Activated T-cell treated with anti-CD3 and anti-CD28 coated beads, Interleukin-2, amount 50 U/mL, for 24 hours (primary cell): ENCODE measurements at regions not wholly inside any gene's neighbourhood (a gene's known extent, or its start where the extent isn't known, plus 50 kb on each side); places are given as distances from the start of the nearest gene placed in this dataset.

Experiments used
- DNase-seq: peaks from one replicate; pipeline ENCODE4 v3.0.0-alpha.2; 2020
- H3K27ac Mint-ChIP-seq: 2 replicates; pipeline ENCODE4 v1.8.0; 2020; ENCODE audit warnings: mild to moderate bottlenecking, mixed read lengths
- H3K27me3 Mint-ChIP-seq: 2 replicates; pipeline ENCODE4 v1.8.0; 2020; ENCODE audit warnings: mixed read lengths
- H3K36me3 Mint-ChIP-seq: 2 replicates; pipeline ENCODE4 v1.8.0; 2020; ENCODE audit warnings: low read depth, mixed read lengths
- H3K4me1 Mint-ChIP-seq: 2 replicates; pipeline ENCODE4 v1.8.0; 2020; ENCODE audit warnings: low read depth, mixed read lengths
- H3K4me3 Mint-ChIP-seq: 2 replicates; pipeline ENCODE4 v1.8.0; 2020; ENCODE audit warnings: mild to moderate bottlenecking, moderate library complexity, mixed read lengths
- H3K9me3 Mint-ChIP-seq: 2 replicates; pipeline ENCODE4 v1.8.0; 2020; ENCODE audit warnings: mixed read lengths

DNA sequence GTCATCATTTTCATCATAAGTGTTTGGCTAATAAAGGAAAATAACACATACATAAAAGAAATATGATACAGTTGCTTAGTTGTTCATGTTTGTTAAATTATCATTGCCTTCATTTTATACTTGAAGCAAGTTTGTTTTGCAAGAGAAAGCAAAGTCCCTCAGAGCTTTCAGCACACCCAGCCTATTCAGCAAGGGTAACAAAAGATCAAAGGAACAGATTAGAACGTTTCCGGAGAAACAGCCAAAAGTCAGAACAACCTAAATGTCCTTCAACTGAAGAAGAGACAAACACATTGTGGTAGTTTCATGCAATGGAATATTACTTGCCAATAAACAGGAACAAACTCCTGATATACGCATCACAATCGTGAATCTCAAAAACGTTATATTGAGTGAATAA, 380.7 kb downstream of the MZT1 start:
- Mint-ChIP-seq H3K27me3 (no peaks in the 10 kb centered on the region), H3K4me3 (no peak overlapping the region), H3K27ac (no peak overlapping the region), H3K9me3 (no peaks in the 10 kb centered on the region), H3K36me3 (no peaks in the 10 kb centered on the region), H3K4me1 (no peaks in the 10 kb centered on the region)
- DNase-seq = no peak

DNA sequence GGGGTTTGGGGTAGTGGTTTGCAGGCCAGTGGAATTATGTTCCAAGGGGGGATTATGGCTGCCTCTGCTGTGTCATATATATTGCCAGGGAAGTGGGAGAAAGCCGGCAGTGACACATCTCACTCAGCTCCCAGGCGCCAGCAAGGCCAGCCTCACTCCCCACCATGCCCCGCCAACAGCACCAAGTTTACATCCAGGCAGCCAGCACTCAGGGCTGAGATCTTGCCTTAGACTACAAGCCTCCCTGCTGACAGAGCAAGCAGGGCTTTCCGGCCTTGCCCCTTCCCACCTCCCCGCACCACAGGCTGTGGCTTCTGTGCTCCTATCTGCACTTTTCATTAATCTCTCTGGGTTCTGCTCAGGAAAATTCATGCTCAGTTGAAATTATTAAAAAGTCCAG, 385.1 kb downstream of the MZT1 start:
- Mint-ChIP-seq H3K9me3 (peaks cover 3% of the 10 kb centered on the region), H3K27me3 (no peaks in the 10 kb centered on the region), H3K27ac (no peak overlapping the region), H3K4me3 (no peak overlapping the region), H3K36me3 (no peaks in the 10 kb centered on the region), H3K4me1 (no peaks in the 10 kb centered on the region)
- no peak for DNase-seq

DNA sequence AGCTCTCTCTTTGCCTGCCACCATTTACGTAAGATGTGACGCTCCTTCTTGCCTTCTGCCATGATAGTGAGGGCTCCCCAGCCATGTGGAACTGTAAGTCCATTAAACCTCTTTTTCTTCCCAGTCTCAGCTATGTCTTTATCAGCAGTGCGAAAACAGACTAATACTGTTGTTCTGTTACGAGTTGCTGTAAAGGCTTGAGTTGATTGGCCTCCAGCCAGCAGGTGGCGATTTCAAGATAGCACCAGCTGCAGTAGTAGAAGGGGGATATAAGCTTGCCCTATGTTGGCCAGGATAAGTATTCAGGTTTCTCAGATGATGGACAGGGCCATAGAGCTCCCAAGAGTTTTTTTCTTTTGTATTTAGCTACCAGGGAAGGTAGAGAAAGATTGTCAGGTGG, 385.5 kb downstream of the MZT1 start:
- Mint-ChIP-seq H3K36me3 (no peaks in the 10 kb centered on the region), H3K4me3 (no peak overlapping the region), H3K9me3 (peaks cover 3% of the 10 kb centered on the region), H3K27ac (no peak overlapping the region), H3K4me1 (no peaks in the 10 kb centered on the region), H3K27me3 (no peaks in the 10 kb centered on the region)
- no peak for DNase-seq

- no peaks in the 10 kb centered on the region for H3K36me3 Mint-ChIP-seq
- DNase-seq = no peak
- H3K9me3 Mint-ChIP-seq = no peaks in the 10 kb centered on the region
- no peak overlapping the region for H3K4me3 Mint-ChIP-seq
- H3K27ac Mint-ChIP-seq = no peak overlapping the region
- H3K27me3 Mint-ChIP-seq = no peaks in the 10 kb centered on the region
- H3K4me1 Mint-ChIP-seq = no peaks in the 10 kb centered on the region
Observed at GRCh38 chr13:72317346-72318109, 409.9 kb downstream of the MZT1 start.

DNA sequence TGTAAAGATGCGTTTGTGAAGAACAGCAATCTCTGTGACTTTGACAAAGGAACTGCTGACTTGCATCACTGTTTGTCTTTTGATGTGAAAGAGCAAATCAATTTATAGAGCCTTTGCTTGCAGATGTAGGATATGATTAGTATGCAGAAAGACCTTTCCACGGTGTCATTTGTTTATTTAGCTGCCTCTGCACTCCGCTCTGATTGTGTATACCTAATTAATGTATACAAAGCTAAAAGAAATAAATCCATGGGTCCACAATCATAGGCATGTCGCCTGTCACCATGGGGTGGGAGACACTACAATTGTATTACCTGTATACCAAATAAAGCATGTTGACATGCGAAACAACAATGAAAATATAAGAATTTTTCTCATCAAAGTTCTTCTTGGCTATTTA, 410.7 kb downstream of the MZT1 start:
- Mint-ChIP-seq H3K27me3 (no peaks in the 10 kb centered on the region), H3K27ac (no peak overlapping the region), H3K4me3 (no peak overlapping the region), H3K4me1 (no peaks in the 10 kb centered on the region), H3K36me3 (no peaks in the 10 kb centered on the region), H3K9me3 (no peaks in the 10 kb centered on the region)
- no peak for DNase-seq

GRCh38 chr13:72315312-72315711, 412.1 kb downstream of the MZT1 start:
- Mint-ChIP-seq H3K4me1 (no peaks in the 10 kb centered on the region), H3K36me3 (no peaks in the 10 kb centered on the region), H3K27ac (no peak overlapping the region), H3K27me3 (no peaks in the 10 kb centered on the region), H3K9me3 (no peaks in the 10 kb centered on the region), H3K4me3 (no peak overlapping the region)
- DNase-seq = no peak

DNA sequence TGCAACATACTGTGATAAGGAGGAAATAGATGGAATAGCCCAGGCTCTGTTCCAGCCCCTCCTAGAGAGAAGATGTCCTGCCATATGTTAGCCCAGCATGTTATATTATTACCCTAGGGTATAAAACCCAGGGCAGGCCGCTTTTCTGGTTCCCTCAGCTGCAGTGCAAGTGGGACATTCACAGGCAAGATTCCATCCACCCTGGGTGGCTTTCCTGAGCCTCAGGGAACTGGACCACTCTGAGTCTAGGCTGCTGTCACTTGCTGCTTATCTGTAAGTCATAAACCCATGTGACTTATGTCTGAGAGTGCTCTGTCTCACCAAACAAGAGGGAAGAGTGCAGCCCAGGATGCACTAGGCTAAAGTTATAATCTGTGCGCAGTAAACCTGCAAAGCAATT, 413.2 kb downstream of the MZT1 start:
- H3K4me1 Mint-ChIP-seq = no peaks in the 10 kb centered on the region
- no peaks in the 10 kb centered on the region for H3K9me3 Mint-ChIP-seq
- H3K27ac Mint-ChIP-seq = no peak overlapping the region
- H3K36me3 Mint-ChIP-seq = no peaks in the 10 kb centered on the region
- no peak overlapping the region for H3K4me3 Mint-ChIP-seq
- H3K27me3 Mint-ChIP-seq = no peaks in the 10 kb centered on the region
- no peak for DNase-seq

DNA sequence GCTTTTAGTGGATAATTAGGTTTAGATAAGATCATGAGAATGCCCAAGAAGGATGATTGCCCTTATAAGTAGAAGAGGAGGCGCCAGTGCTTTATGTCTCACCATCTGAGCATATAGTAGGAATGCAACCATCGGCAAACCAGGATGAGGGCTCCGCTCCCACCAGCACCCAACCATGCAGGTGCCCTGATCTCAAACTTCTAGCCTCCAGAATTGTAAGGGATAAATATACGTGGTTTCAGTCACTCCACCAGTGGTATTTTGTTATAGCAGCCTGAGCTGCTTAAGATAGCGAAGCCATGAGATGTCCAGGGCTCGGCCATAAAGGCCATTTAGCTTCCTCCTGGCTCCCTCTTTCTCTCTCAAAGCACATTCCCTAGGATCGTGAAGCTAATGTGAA, 413.9 kb downstream of the MZT1 start:
- H3K36me3 Mint-ChIP-seq = no peaks in the 10 kb centered on the region
- H3K27me3 Mint-ChIP-seq = no peaks in the 10 kb centered on the region
- no peak for DNase-seq
- no peak overlapping the region for H3K27ac Mint-ChIP-seq
- no peaks in the 10 kb centered on the region for H3K9me3 Mint-ChIP-seq
- H3K4me3 Mint-ChIP-seq = no peak overlapping the region
- no peaks in the 10 kb centered on the region for H3K4me1 Mint-ChIP-seq

DNA sequence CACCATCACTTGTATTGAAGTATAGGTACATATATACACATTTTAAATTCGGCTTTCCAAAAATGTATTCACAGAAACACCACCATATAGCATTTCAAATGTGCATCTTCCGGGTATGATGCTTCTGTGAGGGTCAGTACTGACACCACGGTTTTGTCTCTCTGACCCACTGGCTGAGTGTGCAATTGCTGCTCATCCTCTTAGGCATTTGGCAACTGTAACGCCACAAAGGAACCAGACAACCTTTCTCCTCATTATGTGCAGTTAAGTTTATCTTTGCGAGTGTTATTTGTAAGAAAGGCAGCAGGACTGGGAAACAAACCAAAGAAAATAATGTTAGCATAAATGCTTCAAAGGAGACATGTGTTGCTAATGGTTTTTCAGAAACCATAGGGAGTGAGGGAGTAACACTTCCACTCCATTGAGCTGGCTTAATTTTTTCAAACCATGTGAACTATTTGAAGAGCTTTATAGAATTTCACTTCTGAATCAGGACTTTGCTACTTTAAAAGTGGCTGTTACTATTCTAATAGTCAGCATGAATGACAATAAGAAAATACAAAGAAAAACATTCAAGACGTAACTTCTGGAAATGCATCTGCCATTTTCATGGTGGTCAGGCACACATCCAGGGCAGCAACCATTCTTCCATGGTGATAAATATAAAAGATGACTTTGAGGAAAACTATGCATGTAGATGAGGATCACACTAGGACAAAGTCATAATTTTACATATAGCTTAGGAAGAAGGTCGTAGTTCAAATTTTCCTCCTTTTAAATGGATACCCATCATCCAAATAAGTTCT, 423.3 kb downstream of the MZT1 start:
- no peak overlapping the region for H3K4me3 Mint-ChIP-seq
- no peaks in the 10 kb centered on the region for H3K36me3 Mint-ChIP-seq
- no peak for DNase-seq
- no peak overlapping the region for H3K27ac Mint-ChIP-seq
- no peaks in the 10 kb centered on the region for H3K4me1 Mint-ChIP-seq
- H3K27me3 Mint-ChIP-seq = no peaks in the 10 kb centered on the region
- H3K9me3 Mint-ChIP-seq = peaks cover 5% of the 10 kb centered on the region

- no peaks in the 10 kb centered on the region for H3K27me3 Mint-ChIP-seq
- H3K4me1 Mint-ChIP-seq = no peaks in the 10 kb centered on the region
- no peak for DNase-seq
- no peak overlapping the region for H3K27ac Mint-ChIP-seq
- no peaks in the 10 kb centered on the region for H3K36me3 Mint-ChIP-seq
- H3K9me3 Mint-ChIP-seq = peaks cover 9% of the 10 kb centered on the region
- H3K4me3 Mint-ChIP-seq = no peak overlapping the region
Observed at GRCh38 chr13:72296246-72296645, 429.2 kb upstream of the DACH1 start.

- Mint-ChIP-seq H3K4me1 (no peaks in the 10 kb centered on the region), H3K36me3 (no peaks in the 10 kb centered on the region), H3K27ac (no peak overlapping the region), H3K9me3 (peaks cover 6% of the 10 kb centered on the region), H3K4me3 (no peak overlapping the region), H3K27me3 (no peaks in the 10 kb centered on the region)
- DNase-seq = no peak
Observed at GRCh38 chr13:72295153-72295552, 428.1 kb upstream of the DACH1 start.

GRCh38 chr13:72293206-72293605, 426.2 kb upstream of the DACH1 start:
- Mint-ChIP-seq H3K27ac (no peak overlapping the region), H3K9me3 (peaks cover 9% of the 10 kb centered on the region), H3K4me1 (no peaks in the 10 kb centered on the region), H3K4me3 (no peak overlapping the region), H3K27me3 (no peaks in the 10 kb centered on the region), H3K36me3 (no peaks in the 10 kb centered on the region)
- no peak for DNase-seq

DNA sequence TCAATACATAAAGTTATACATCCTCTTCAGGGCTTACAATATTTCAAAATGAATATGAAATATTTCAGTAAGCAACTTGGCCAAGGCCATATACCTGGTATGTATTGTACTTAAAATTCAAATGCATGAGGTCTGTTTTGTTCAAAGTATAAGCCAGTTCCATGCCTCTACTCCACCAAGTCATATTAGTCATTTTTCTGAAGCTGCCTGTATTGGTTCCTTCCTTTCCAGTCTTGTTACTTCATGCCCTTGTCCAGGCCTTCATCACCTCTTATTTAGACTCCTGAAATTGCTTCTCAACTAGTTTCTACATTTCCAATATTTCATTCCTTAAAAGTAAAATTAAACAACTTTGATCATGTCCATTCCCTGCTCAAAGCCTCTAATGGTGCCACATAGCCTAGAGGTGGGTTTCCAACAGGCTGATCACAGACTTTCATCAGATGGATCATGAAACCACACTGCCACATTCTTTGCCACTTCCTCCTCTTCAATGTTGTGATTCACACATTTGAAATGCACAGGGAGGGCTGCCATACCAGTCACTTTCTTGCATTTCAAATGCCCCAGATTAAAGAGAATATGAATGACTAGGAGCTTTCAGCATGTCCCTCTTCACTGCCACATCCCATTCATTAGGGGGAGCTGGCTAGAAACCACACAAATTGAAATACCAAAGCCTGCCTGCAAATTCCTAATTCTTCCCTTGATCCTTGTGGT, 424.1 kb upstream of the DACH1 start:
- H3K36me3 Mint-ChIP-seq = no peaks in the 10 kb centered on the region
- no peak for DNase-seq
- H3K9me3 Mint-ChIP-seq = peaks cover 9% of the 10 kb centered on the region
- no peaks in the 10 kb centered on the region for H3K27me3 Mint-ChIP-seq
- no peak overlapping the region for H3K27ac Mint-ChIP-seq
- no peaks in the 10 kb centered on the region for H3K4me1 Mint-ChIP-seq
- no peak overlapping the region for H3K4me3 Mint-ChIP-seq

- Mint-ChIP-seq H3K27ac (no peak overlapping the region), H3K4me1 (no peaks in the 10 kb centered on the region), H3K4me3 (no peak overlapping the region), H3K9me3 (peaks cover 2% of the 10 kb centered on the region), H3K27me3 (no peaks in the 10 kb centered on the region), H3K36me3 (no peaks in the 10 kb centered on the region)
- DNase-seq = no peak
Observed at GRCh38 chr13:72286421-72286820, 419.4 kb upstream of the DACH1 start.

DNA sequence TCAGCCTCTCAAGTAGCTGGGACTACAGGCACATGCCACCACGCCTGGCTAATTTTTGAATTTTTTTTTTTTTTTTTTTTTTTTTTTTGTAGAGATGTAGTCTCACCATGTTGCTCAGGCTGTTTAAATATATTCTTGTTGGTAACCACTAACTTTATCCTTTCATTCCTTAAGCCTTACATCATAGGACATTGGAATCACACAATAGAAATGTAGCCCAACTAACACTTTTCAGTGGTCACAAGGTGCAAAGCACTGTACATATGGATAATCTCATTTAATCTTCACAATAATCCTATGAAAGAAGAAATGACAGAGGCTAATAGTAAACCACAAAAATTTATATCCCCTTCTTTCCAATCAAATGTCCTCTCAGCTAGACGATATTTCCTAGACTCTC, 417.8 kb upstream of the DACH1 start:
- Mint-ChIP-seq H3K27ac (no peak overlapping the region), H3K9me3 (peaks cover 2% of the 10 kb centered on the region), H3K4me1 (no peaks in the 10 kb centered on the region), H3K27me3 (no peaks in the 10 kb centered on the region), H3K36me3 (no peaks in the 10 kb centered on the region), H3K4me3 (no peak overlapping the region)
- no peak for DNase-seq
